PC-9 (cell line): ENCODE measurements at regions not wholly inside any gene's neighbourhood (a gene's known extent, or its start where the extent isn't known, plus 50 kb on each side); places are given as distances from the start of the nearest gene placed in this dataset.

Source experiments
- BruUV-seq: library from RNA; stranded (reverse); fragments of 400-500 nt; replicated peaks from 2 replicates; lab custom pipeline; 2021; lab: Mats Ljungman, UMichigan
- CTCF ChIA-PET: fragments of 300-600 bp; sonication (Branson Sonifier 250); formaldehyde crosslinking; loops from one replicate; lab custom pipeline; 2022; ENCODE audit warnings: antibody characterized with exemption; lab: Charles Lee
- POLR2A ChIA-PET: fragments of 300-600 bp; sonication (Branson Sonifier 250); formaldehyde crosslinking; loops from one replicate; lab custom pipeline; 2022; ENCODE audit warnings: antibody characterized with exemption; ENCODE audit not compliant: unreplicated experiment; lab: Charles Lee
- DNase-seq, 2 experiments: peaks; one replicate each; pipeline versions ENCODE4 v3.0.0 to v3.0.0-alpha.2; 2015 to 2022; ENCODE audit warnings: mixed read lengths in 1 of 2
- H2AFZ ChIP-seq: fragments of 200-600 bp; sonication (generic); 2 replicates; pipeline ENCODE4 v1.8.1; 2017; ENCODE audit warnings: antibody characterized with exemption
- H3F3A ChIP-seq: fragments of 200-600 bp; sonication (generic); 2 replicates; pipeline ENCODE4 v1.8.1; 2017; ENCODE audit warnings: antibody characterized with exemption, mild to moderate bottlenecking, low read depth; ENCODE audit not compliant: insufficient read depth
- H3K27ac ChIP-seq: fragments of 200-600 bp; sonication (generic); 2 replicates; pipeline ENCODE4 v1.6.1; 2016; ENCODE audit warnings: mixed run types
- H3K27me3 ChIP-seq: fragments of 200-600 bp; sonication (generic); 2 replicates; pipeline ENCODE4 v1.6.1; 2016; ENCODE audit warnings: low read depth, mixed run types; ENCODE audit not compliant: insufficient read depth
- H3K36me3 ChIP-seq: fragments of 200-600 bp; sonication (generic); 2 replicates; pipeline ENCODE4 v1.6.1; 2016; ENCODE audit warnings: low read depth, mixed run types
- H3K4me1 ChIP-seq: fragments of 200-600 bp; sonication (generic); replicated peaks from 2 replicates; pipeline ENCODE4 v1.6.1; 2016; ENCODE audit warnings: mixed run types; ENCODE audit not compliant: insufficient read depth
- H3K4me2 ChIP-seq: fragments of 200-600 bp; sonication (generic); 2 replicates; pipeline ENCODE4 v1.6.1; 2017; ENCODE audit warnings: mixed run types
- H3K4me3 ChIP-seq: fragments of 200-600 bp; sonication (generic); 2 replicates; pipeline ENCODE4 v1.6.1; 2016; ENCODE audit warnings: mixed run types
- H3K79me2 ChIP-seq: fragments of 200-600 bp; sonication (generic); 2 replicates; pipeline ENCODE4 v1.6.1; 2017; ENCODE audit warnings: low read depth, mixed run types
- H3K9me2 ChIP-seq: fragments of 200-600 bp; sonication (generic); 2 replicates; pipeline ENCODE4 v1.8.1; 2017; ENCODE audit warnings: mild to moderate bottlenecking; ENCODE audit not compliant: insufficient read depth
- H3K9me3 ChIP-seq: fragments of 200-600 bp; sonication (generic); 2 replicates; pipeline ENCODE4 v1.8.1; 2016; ENCODE audit warnings: low read depth; ENCODE audit not compliant: insufficient read depth
- H4K20me1 ChIP-seq: fragments of 200-600 bp; sonication (generic); 2 replicates; pipeline ENCODE4 v1.8.1; 2017; ENCODE audit not compliant: insufficient read depth
- CTCF ChIP-seq: fragments of 200-600 bp; sonication (generic); conservative IDR thresholded peaks from 2 replicates; pipeline ENCODE4 v1.6.1; 2017; ENCODE audit warnings: mixed run types, antibody characterized with exemption, mild to moderate bottlenecking, moderate library complexity
- EZH2 ChIP-seq: fragments of 200-600 bp; sonication (generic); IDR thresholded peaks from 2 replicates; pipeline ENCODE4 v1.8.0; 2017; ENCODE audit warnings: antibody characterized with exemption, low read depth
- intact Hi-C: fragments of 100-400 bp; cut with micrococcal nuclease; formaldehyde crosslinking; loops from one replicate; pipeline ENCODE4 v1.10.0; 2022; ENCODE audit not compliant: unreplicated experiment

- Histone ChIP-seq H3K27me3 (no peaks in the 10 kb centered on the region), H3K4me3 (no peak overlapping the region), H4K20me1 (no peaks in the 10 kb centered on the region), H3K4me2 (no peak overlapping the region), H2AFZ (no peak overlapping the region), H3K9me2 (no peaks in the 10 kb centered on the region), H3K27ac (no peak overlapping the region), H3F3A (no peaks in the 10 kb centered on the region), H3K9me3 (no peaks in the 10 kb centered on the region), H3K4me1 (no peaks in the 10 kb centered on the region), H3K79me2 (no peaks in the 10 kb centered on the region), H3K36me3 (no peaks in the 10 kb centered on the region)
- ChIA-PET CTCF (no interaction called here), POLR2A (no interaction called here)
- no peak for DNase-seq
- BruUV-seq: no TSS peak
- intact Hi-C loops: no loop called here
- TF ChIP-seq CTCF (no peak), EZH2 (no peak)
Measured at GRCh38 chr10:31623466-31623865, 304.4 kb downstream of the ZEB1 start.

- POLR2A ChIA-PET: no interaction called here
- Histone ChIP-seq H4K20me1 (no peaks in the 10 kb centered on the region), H3K9me2 (no peaks in the 10 kb centered on the region), H3K79me2 (no peaks in the 10 kb centered on the region), H3K4me1 (no peaks in the 10 kb centered on the region), H3K4me2 (no peak overlapping the region), H3K9me3 (no peaks in the 10 kb centered on the region), H3K27me3 (no peaks in the 10 kb centered on the region), H3K27ac (no peak overlapping the region), H3K4me3 (no peak overlapping the region), H3K36me3 (no peaks in the 10 kb centered on the region), H3F3A (no peaks in the 10 kb centered on the region), H2AFZ (no peak overlapping the region)
- TF ChIP-seq CTCF (no peak), EZH2 (no peak)
- BruUV-seq: no TSS peak
- no peak for DNase-seq
- CTCF ChIA-PET: no interaction called here
- intact Hi-C loops: no loop called here
Measured at GRCh38 chr10:31622978-31623377, 304.0 kb downstream of the ZEB1 start.

- ChIA-PET CTCF (no interaction called here), POLR2A (no interaction called here)
- H3K27me3 ChIP-seq: no peaks in the 10 kb centered on the region
- H3K36me3 ChIP-seq: no peaks in the 10 kb centered on the region
- BruUV-seq: no TSS peak
- no peak overlapping the region for H3K27ac ChIP-seq
- no peaks in the 10 kb centered on the region for H3K4me1 ChIP-seq
- H4K20me1 ChIP-seq: no peaks in the 10 kb centered on the region
- H3K4me2 ChIP-seq: no peak overlapping the region
- intact Hi-C loops: no loop called here
- H3K4me3 ChIP-seq: no peak overlapping the region
- H2AFZ ChIP-seq: no peak overlapping the region
- no peaks in the 10 kb centered on the region for H3K79me2 ChIP-seq
- no peaks in the 10 kb centered on the region for H3F3A ChIP-seq
- DNase-seq: no peak
- no peak for TF ChIP-seq EZH2
- no peak for TF ChIP-seq CTCF
- H3K9me3 ChIP-seq: no peaks in the 10 kb centered on the region
- H3K9me2 ChIP-seq: no peaks in the 10 kb centered on the region
Measured at GRCh38 chr10:31621733-31622132, 302.7 kb downstream of the ZEB1 start.
